NCI-H187 treated with DMSO at 0.1 percent for 48 hours (cell line): ENCODE measurements at regions not wholly inside any gene's neighbourhood (a gene's known extent, or its start where the extent isn't known, plus 50 kb on each side); places are given as distances from the start of the nearest gene placed in this dataset.
"Not testable (repeated sequence)": the region's sequence is repeated elsewhere in the genome, so short reads cannot be mapped to it uniquely, and the experiment has no call there.

Experiments
- DNase-seq: peaks from one replicate; lab custom pipeline; 2025; lab: John Stamatoyannopoulos, UW

GRCh38 chr5:12876541-12877298 lies 972.5 kb upstream of the CTNND2 start:
- no peak for DNase-seq

GRCh38 chr5:12870872-12871539 lies 966.8 kb upstream of the CTNND2 start:
- no peak for DNase-seq

GRCh38 chr5:12865529-12865928 lies 961.3 kb upstream of the CTNND2 start:
- no peak for DNase-seq

- no peak for DNase-seq
These were observed 957.8 kb upstream of the CTNND2 start for GRCh38 chr5:12861886-12862654.

GRCh38 chr5:12856105-12856504 lies 951.9 kb upstream of the CTNND2 start:
- DNase-seq: not testable (repeated sequence)

- DNase-seq: no peak
These were observed 950.1 kb upstream of the CTNND2 start for GRCh38 chr5:12854386-12854785.

- DNase-seq: no peak
These were observed 947.5 kb upstream of the CTNND2 start for GRCh38 chr5:12851761-12852160.

- DNase-seq: no peak
These were observed 944.5 kb upstream of the CTNND2 start for GRCh38 chr5:12848709-12849108.

- DNase-seq: no peak
These were observed 941.4 kb upstream of the CTNND2 start for GRCh38 chr5:12845549-12846159.

GRCh38 chr5:12840972-12841371 lies 936.7 kb upstream of the CTNND2 start:
- no peak for DNase-seq

- DNase-seq: no peak
These were observed 933.3 kb upstream of the CTNND2 start for GRCh38 chr5:12837592-12837991.

- DNase-seq: no peak
These were observed 920.9 kb upstream of the CTNND2 start for GRCh38 chr5:12825163-12825562.

GRCh38 chr5:12805165-12805698 lies 901.0 kb upstream of the CTNND2 start:
- no peak for DNase-seq

- no peak for DNase-seq
These were observed 894.9 kb upstream of the CTNND2 start for GRCh38 chr5:12799165-12799564.

- DNase-seq: no peak
These were observed 891.1 kb upstream of the CTNND2 start for GRCh38 chr5:12795333-12795663.

GRCh38 chr5:12794476-12795332 lies 890.5 kb upstream of the CTNND2 start:
- no peak for DNase-seq

GRCh38 chr5:12793373-12793772 lies 889.1 kb upstream of the CTNND2 start:
- DNase-seq: no peak

GRCh38 chr5:12780536-12780935 lies 876.3 kb upstream of the CTNND2 start:
- no peak for DNase-seq

- DNase-seq: no peak
These were observed 873.1 kb upstream of the CTNND2 start for GRCh38 chr5:12777342-12777741.

- DNase-seq: no peak
These were observed 868.0 kb upstream of the CTNND2 start for GRCh38 chr5:12772276-12772675.

- no peak for DNase-seq
These were observed 855.1 kb upstream of the CTNND2 start for GRCh38 chr5:12759377-12759776.
